ENCODE measurements at regions not wholly inside any gene's neighbourhood (a gene's known extent, or its start where the extent isn't known, plus 50 kb on each side); places are given as distances from the start of the nearest gene placed in this dataset.

- TF ChIP-seq CTCF (conservative IDR thresholded peaks at IDR 0.05; ENCODE audit: low read depth, low read length) (no peak), EZH2 (IDR thresholded peaks at IDR 0.05; ENCODE audit: low read length, unreplicated experiment) (no peak), EZH2phosphoT487 (IDR thresholded peaks at IDR 0.05; ENCODE audit: borderline replicate concordance, low read length) (no peak)
These were observed 129.7 kb upstream of the SMAD1 start for GRCh38 chr4:145351922-145352321.

Measured in PC-3 (cell line).